Uterus (tissue), 2 donors: ENCODE measurements at regions not wholly inside any gene's neighbourhood (a gene's known extent, or its start where the extent isn't known, plus 50 kb on each side); places are given as distances from the start of the nearest gene placed in this dataset.

Source experiments
- POLR2A ChIP-seq, 2 donors: fragments of 450-650 bp; IDR thresholded peaks; one replicate each; pipeline ENCODE4 v1.6.1; 2016; ENCODE audit warnings: antibody characterized with exemption in 2 of 2, mild to moderate bottlenecking in 1 of 2, moderate library complexity in 1 of 2
- TF ChIP-seq, protein P1 (sequence below), 4 experiments: fragments of 200-600 bp in 2 of 4; fragments of 450-650 bp in 2 of 4; sonication (generic) in 2 of 4; IDR thresholded peaks; one replicate each; pipeline ENCODE4 v1.5.1; 2016 to 2019; ENCODE audit warnings: antibody characterized with exemption in 4 of 4, mild to moderate bottlenecking in 2 of 4, moderate library complexity in 1 of 4

DNA sequence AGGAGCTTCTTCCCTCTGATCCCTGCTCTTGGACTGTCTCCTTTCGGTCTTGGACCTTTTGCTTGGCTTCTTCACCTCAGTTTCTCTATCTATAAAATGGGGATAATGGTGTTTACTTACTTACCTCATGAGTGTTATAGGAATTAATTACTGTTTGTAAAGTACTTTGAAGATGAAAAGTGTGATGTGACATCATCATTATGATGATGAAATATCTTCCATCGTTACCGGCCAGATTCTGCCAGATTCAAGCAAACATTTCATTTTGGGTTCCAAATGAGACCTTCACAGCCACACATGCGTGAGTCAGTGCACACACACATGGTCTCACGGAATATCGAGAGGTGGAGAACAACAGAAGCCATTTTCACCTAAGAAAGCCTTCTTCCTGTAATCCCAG is 220.1 kb upstream of the RPL34 start:
- TF ChIP-seq, protein P1, sequence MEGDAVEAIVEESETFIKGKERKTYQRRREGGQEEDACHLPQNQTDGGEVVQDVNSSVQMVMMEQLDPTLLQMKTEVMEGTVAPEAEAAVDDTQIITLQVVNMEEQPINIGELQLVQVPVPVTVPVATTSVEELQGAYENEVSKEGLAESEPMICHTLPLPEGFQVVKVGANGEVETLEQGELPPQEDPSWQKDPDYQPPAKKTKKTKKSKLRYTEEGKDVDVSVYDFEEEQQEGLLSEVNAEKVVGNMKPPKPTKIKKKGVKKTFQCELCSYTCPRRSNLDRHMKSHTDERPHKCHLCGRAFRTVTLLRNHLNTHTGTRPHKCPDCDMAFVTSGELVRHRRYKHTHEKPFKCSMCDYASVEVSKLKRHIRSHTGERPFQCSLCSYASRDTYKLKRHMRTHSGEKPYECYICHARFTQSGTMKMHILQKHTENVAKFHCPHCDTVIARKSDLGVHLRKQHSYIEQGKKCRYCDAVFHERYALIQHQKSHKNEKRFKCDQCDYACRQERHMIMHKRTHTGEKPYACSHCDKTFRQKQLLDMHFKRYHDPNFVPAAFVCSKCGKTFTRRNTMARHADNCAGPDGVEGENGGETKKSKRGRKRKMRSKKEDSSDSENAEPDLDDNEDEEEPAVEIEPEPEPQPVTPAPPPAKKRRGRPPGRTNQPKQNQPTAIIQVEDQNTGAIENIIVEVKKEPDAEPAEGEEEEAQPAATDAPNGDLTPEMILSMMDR (IDR thresholded peaks at IDR 0.05) = no peak
- no peak for TF ChIP-seq POLR2A (IDR thresholded peaks at IDR 0.05)
